NCI-H69 (cell line): ENCODE measurements at regions not wholly inside any gene's neighbourhood (a gene's known extent, or its start where the extent isn't known, plus 50 kb on each side); places are given as distances from the start of the nearest gene placed in this dataset.

ENCODE experiments used
- DNase-seq: peaks from one replicate; lab custom pipeline; 2025; lab: John Stamatoyannopoulos, UW

GRCh38 chr1:106564192-106564591 is 492.3 kb upstream of the PRMT6 start:
- no peak for DNase-seq

- no peak for DNase-seq
These were observed 488.1 kb upstream of the PRMT6 start for GRCh38 chr1:106568201-106568974.

- DNase-seq: peak; percentile 3
These were observed 485.4 kb upstream of the PRMT6 start for GRCh38 chr1:106571109-106571508.

- no peak for DNase-seq
These were observed 472.4 kb upstream of the PRMT6 start for GRCh38 chr1:106584107-106584506.

GRCh38 chr1:106584676-106585075 is 471.8 kb upstream of the PRMT6 start:
- no peak for DNase-seq

GRCh38 chr1:106600626-106601025 is 455.8 kb upstream of the PRMT6 start:
- DNase-seq: no peak

- no peak for DNase-seq
These were observed 452.9 kb upstream of the PRMT6 start for GRCh38 chr1:106603616-106604015.

GRCh38 chr1:106608841-106609240 is 447.6 kb upstream of the PRMT6 start:
- no peak for DNase-seq

GRCh38 chr1:106613068-106613467 is 443.4 kb upstream of the PRMT6 start:
- no peak for DNase-seq

GRCh38 chr1:106613861-106614260 is 442.6 kb upstream of the PRMT6 start:
- no peak for DNase-seq

- DNase-seq: no peak
These were observed 441.0 kb upstream of the PRMT6 start for GRCh38 chr1:106615473-106615872.

- DNase-seq: no peak
These were observed 437.2 kb upstream of the PRMT6 start for GRCh38 chr1:106619080-106619826.

- DNase-seq: no peak
These were observed 436.7 kb upstream of the PRMT6 start for GRCh38 chr1:106619827-106620134.

GRCh38 chr1:106620521-106620954 is 435.9 kb upstream of the PRMT6 start:
- peak; percentile 16 for DNase-seq

- peak; percentile 80 for DNase-seq
These were observed 434.6 kb upstream of the PRMT6 start for GRCh38 chr1:106621853-106622252.

GRCh38 chr1:106637566-106637965 is 418.9 kb upstream of the PRMT6 start:
- DNase-seq: no peak

GRCh38 chr1:106646261-106646784 is 410.2 kb upstream of the PRMT6 start:
- no peak for DNase-seq

GRCh38 chr1:106646816-106647215 is 409.7 kb upstream of the PRMT6 start:
- no peak for DNase-seq

GRCh38 chr1:106651028-106651762 is 405.3 kb upstream of the PRMT6 start:
- DNase-seq: no peak

GRCh38 chr1:106659490-106660244 is 396.8 kb upstream of the PRMT6 start:
- DNase-seq: no peak

- DNase-seq: no peak
These were observed 380.9 kb upstream of the PRMT6 start for GRCh38 chr1:106675558-106675957.

GRCh38 chr1:106676021-106676420 is 380.5 kb upstream of the PRMT6 start:
- DNase-seq: no peak
